Lung (tissue), 11 donors: ENCODE measurements at regions not wholly inside any gene's neighbourhood (a gene's known extent, or its start where the extent isn't known, plus 50 kb on each side); places are given as distances from the start of the nearest gene placed in this dataset.
A peak's percentile ranks its signal among the peaks of the same experiment; 100 is the strongest.

ENCODE experiments used
- ATAC-seq: fragments of 200-7000 bp; cut with Tn5 transposase; one replicate; pipeline ENCODE4 v1.9.1; 2020; ENCODE audit warnings: moderate number of reproducible peaks; ENCODE audit not compliant: insufficient read depth, low FRiP score
- DNase-seq, 3 donors: peaks; one replicate each; pipeline ENCODE4 v3.0.0-alpha.2; 2013 to 2017
- H3K27ac ChIP-seq, 2 donors: one replicate each; pipeline ENCODE4 v1.5.1; 2013; ENCODE audit warnings: mild to moderate bottlenecking in 2 of 2, moderate library complexity in 2 of 2, control low read depth in 1 of 2, inconsistent platforms in 1 of 2, low read depth in 1 of 2, low read length in 1 of 2
- H3K27me3 ChIP-seq, 3 donors: one replicate each; pipeline ENCODE4 v1.5.1; 2013; ENCODE audit warnings: low read length in 2 of 3; ENCODE audit not compliant: control insufficient read depth in 3 of 3, insufficient read depth in 3 of 3
- H3K36me3 ChIP-seq, 4 donors: one replicate each; pipeline ENCODE4 v1.5.1; 2013; ENCODE audit warnings: low read length in 4 of 4, mild to moderate bottlenecking in 1 of 4, moderate library complexity in 1 of 4; ENCODE audit not compliant: control insufficient read depth in 4 of 4, insufficient read depth in 4 of 4
- H3K4me1 ChIP-seq, 5 donors: one replicate each; pipeline ENCODE4 v1.5.1; 2013; ENCODE audit warnings: low read length in 5 of 5, mild to moderate bottlenecking in 2 of 5, moderate library complexity in 1 of 5; ENCODE audit not compliant: control insufficient read depth in 5 of 5, insufficient read depth in 5 of 5
- H3K4me3 ChIP-seq: one replicate; pipeline ENCODE4 v1.5.1; 2013; ENCODE audit warnings: mild to moderate bottlenecking, control low read depth, moderate library complexity
- H3K9ac ChIP-seq, 2 donors: one replicate each; pipeline ENCODE4 v1.5.1; 2013; ENCODE audit warnings: low read length in 2 of 2, control low read depth in 1 of 2; ENCODE audit not compliant: insufficient read depth in 1 of 2
- H3K9me3 ChIP-seq, 4 donors: one replicate each; pipeline ENCODE4 v1.5.1; 2013; ENCODE audit warnings: low read length in 3 of 4, mild to moderate bottlenecking in 1 of 4, moderate library complexity in 1 of 4; ENCODE audit not compliant: control insufficient read depth in 4 of 4, insufficient read depth in 3 of 4
- WGBS, 2 donors: extraction: QIAGEN DNeasy Blood & Tissue Kit; methylation state at CpG; one replicate each; pipeline ENCODE4 v1.1.7; 2013; 5-methylcytosine and 5-hydroxymethylcytosine counted together
- TF ChIP-seq, protein P1 (sequence below): IDR thresholded peaks from 2 replicates; pipeline ENCODE4 v1.5.1; 2012; ENCODE audit warnings: mild to moderate bottlenecking; ENCODE audit errors: control extremely low read depth, extremely low read depth
- donor health status: control.
- donor health status: control.
- donor health status: Bipolar disorder and iron deficiency.
- donor health status: healthy.
- donor health status: DM: yes; HTN: yes; CAD: no.

DNA sequence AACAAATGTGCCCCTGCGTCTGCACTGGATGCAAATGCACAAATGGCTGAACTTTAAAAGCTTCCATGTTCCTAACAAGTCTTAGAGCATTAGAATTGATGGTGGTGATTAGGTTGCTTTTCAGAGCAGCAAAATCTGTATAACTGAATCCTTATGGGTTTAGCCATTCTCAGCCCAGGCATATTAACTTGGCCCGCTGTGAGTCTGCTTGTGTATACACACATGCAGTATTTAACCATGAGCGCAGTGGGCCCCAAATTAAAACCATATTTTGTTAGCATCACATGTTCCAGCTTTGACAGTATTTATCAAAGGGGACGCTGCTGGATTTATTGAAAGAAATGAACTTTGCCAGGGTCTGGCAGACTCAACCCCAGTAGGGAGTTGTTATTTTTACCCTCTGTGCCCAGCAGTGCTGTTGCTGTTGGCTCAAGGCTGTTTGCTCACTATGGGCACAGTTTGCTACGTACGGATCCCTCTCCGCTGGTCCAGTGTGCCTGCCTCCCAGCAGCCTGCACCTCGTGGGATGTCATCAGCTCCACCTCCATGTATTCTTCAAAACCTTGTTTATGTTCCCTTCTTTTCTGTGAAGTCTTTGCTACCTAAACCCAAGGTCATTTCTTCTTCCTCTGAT lies 144.7 kb downstream of the QRSL1 start:
- Histone ChIP-seq H3K9me3 (peaks cover 0 to 9% (median 3%) of the 10 kb centered on the region in 4 donors), H3K9ac (peak overlapping the region in 1 of 2 donors; percentile 19), H3K27ac (no peak overlapping the region), H3K4me3 (no peak overlapping the region), H3K36me3 (no peaks in the 10 kb centered on the region), H3K27me3 (no peaks in the 10 kb centered on the region), H3K4me1 (no peaks in the 10 kb centered on the region)
- no peak for DNase-seq
- TF ChIP-seq, protein P1, sequence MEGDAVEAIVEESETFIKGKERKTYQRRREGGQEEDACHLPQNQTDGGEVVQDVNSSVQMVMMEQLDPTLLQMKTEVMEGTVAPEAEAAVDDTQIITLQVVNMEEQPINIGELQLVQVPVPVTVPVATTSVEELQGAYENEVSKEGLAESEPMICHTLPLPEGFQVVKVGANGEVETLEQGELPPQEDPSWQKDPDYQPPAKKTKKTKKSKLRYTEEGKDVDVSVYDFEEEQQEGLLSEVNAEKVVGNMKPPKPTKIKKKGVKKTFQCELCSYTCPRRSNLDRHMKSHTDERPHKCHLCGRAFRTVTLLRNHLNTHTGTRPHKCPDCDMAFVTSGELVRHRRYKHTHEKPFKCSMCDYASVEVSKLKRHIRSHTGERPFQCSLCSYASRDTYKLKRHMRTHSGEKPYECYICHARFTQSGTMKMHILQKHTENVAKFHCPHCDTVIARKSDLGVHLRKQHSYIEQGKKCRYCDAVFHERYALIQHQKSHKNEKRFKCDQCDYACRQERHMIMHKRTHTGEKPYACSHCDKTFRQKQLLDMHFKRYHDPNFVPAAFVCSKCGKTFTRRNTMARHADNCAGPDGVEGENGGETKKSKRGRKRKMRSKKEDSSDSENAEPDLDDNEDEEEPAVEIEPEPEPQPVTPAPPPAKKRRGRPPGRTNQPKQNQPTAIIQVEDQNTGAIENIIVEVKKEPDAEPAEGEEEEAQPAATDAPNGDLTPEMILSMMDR: no peak
- WGBS, 2 donors: 85 to 93% methylated on average over 8 of the region's 8 CpGs
- ATAC-seq: no peak

DNA sequence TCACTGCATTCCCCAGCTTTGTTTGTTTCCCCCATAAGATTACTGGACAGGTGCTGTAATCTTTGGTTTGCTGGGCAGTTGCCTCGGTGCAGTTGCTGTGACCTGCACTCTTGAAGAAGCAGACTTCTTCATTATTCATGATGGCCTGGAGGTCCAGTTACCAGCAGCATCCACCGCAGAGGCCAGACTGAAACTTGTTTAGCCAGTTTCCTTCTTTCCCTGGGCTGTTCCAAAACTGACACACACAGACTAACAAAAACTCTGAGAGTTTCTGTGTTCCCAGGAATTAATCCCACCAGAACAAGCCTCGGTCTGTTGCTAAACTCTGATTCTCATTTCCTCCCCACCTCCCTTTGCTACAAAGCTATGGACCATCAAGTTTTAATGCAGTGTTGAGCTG lies 144.1 kb downstream of the QRSL1 start:
- no peak overlapping the region for H3K9ac ChIP-seq
- no peaks in the 10 kb centered on the region for H3K36me3 ChIP-seq
- no peaks in the 10 kb centered on the region for H3K27me3 ChIP-seq
- H3K4me1 ChIP-seq: no peaks in the 10 kb centered on the region
- no peak overlapping the region for H3K4me3 ChIP-seq
- 40 to 61% methylated on average over 3 of the region's 3 CpGs for WGBS, 2 donors
- no peak for ATAC-seq
- H3K27ac ChIP-seq: no peak overlapping the region
- TF ChIP-seq, protein P1: no peak
- H3K9me3 ChIP-seq: peaks cover 0 to 9% (median 0%) of the 10 kb centered on the region in 4 donors
- DNase-seq: peak; percentile 20 to 64 (median 32)

DNA sequence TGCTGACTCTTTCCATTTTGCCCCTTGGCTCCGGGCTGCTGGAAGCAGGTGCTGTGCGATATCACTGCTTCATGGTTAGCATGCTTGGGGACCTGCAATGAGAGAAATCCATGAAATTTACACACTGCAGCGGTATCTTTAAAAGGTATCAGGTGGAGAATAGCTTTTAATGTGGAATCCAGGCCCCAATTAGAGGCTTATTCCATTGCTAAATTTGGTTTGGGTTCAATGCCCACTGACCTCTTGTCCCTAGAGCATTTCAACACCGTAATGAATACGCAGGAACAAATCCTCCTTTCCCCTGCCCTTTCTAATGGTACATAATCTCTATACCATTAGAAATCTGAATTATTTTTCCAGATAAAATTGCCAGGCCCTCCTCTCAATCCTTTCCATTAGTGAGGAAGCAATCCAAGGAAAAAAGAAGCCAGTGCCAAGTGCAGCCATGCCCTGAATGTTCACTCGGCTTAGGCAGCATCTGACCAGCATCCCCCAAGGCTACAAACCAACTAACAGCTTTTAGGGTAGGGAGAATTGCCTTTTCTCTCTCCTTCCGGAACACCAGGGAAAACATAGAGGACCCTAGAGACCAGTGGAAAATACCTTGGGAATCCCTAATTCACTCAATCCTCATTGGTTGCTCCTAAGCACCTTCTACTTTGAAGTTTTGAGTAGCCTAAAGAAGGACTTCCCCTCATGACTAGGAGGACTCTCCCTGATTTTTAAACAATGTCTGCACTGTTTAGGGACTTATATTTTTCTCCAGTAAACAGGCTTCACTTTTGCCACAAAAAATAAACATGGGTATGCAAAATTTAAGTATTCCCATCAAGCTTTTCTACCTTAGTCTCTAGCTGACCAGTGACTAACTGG lies 143.1 kb downstream of the QRSL1 start:
- 89 to 95% methylated on average over 7 of the region's 7 CpGs for WGBS, 2 donors
- ATAC-seq: no peak
- Histone ChIP-seq H3K27me3 (no peaks in the 10 kb centered on the region), H3K27ac (no peak overlapping the region), H3K4me3 (no peak overlapping the region), H3K9me3 (peaks cover 0 to 9% (median 0%) of the 10 kb centered on the region in 4 donors), H3K9ac (no peak overlapping the region), H3K4me1 (no peaks in the 10 kb centered on the region), H3K36me3 (no peaks in the 10 kb centered on the region)
- no peak for DNase-seq
- TF ChIP-seq, protein P1: no peak
